ENCODE measurements at regions not wholly inside any gene's neighbourhood (a gene's known extent, or its start where the extent isn't known, plus 50 kb on each side); places are given as distances from the start of the nearest gene placed in this dataset.

DNA sequence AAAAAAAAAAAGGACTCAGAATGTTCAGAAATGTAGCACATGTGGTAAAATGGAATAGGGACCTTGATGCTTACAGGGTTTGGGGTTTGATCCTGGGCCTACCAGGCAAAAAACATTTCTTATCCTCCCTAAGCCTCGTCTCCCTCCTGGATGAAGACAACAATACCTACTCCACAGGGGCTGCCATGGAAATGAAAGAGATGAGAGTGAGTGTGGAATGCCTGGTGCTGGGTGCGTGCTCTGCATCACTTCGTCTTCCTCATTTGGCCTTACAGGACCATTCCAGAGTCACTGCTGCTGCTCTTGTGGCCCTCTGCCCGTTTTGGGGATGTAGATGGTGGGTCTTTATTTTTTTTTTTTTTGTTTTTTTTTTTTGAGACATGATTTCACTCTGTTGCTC lies 692.9 kb upstream of the EEF2KMT start:
- H4K20me1 ChIP-seq (ENCODE audit: insufficient read depth, low read length): no peaks in the 10 kb centered on the region
- TF ChIP-seq, protein P1, sequence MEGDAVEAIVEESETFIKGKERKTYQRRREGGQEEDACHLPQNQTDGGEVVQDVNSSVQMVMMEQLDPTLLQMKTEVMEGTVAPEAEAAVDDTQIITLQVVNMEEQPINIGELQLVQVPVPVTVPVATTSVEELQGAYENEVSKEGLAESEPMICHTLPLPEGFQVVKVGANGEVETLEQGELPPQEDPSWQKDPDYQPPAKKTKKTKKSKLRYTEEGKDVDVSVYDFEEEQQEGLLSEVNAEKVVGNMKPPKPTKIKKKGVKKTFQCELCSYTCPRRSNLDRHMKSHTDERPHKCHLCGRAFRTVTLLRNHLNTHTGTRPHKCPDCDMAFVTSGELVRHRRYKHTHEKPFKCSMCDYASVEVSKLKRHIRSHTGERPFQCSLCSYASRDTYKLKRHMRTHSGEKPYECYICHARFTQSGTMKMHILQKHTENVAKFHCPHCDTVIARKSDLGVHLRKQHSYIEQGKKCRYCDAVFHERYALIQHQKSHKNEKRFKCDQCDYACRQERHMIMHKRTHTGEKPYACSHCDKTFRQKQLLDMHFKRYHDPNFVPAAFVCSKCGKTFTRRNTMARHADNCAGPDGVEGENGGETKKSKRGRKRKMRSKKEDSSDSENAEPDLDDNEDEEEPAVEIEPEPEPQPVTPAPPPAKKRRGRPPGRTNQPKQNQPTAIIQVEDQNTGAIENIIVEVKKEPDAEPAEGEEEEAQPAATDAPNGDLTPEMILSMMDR (IDR thresholded peaks at IDR 0.05; ENCODE audit: low read depth, low read length): no peak
- no peaks in the 10 kb centered on the region for H3K79me2 ChIP-seq (ENCODE audit: low read length)
- H3K4me1 ChIP-seq (ENCODE audit: low read length): no peaks in the 10 kb centered on the region
- no peaks in the 10 kb centered on the region for H3K27me3 ChIP-seq (ENCODE audit: low read depth, low read length)
- H3K9ac ChIP-seq (ENCODE audit: low read length): no peak overlapping the region
- H3K4me2 ChIP-seq (ENCODE audit: low read length): no peak overlapping the region
- H3K27ac ChIP-seq (ENCODE audit: low read length): no peak overlapping the region
- no peak overlapping the region for H3K4me3 ChIP-seq (ENCODE audit: low read length)
- H3K9me3 ChIP-seq (ENCODE audit: insufficient read depth, low read length): no peaks in the 10 kb centered on the region
- no peaks in the 10 kb centered on the region for H3K36me3 ChIP-seq (replicated peaks; ENCODE audit: low read depth, low read length)
- no peak overlapping the region for H2AFZ ChIP-seq (ENCODE audit: low read depth, low read length)

DNA sequence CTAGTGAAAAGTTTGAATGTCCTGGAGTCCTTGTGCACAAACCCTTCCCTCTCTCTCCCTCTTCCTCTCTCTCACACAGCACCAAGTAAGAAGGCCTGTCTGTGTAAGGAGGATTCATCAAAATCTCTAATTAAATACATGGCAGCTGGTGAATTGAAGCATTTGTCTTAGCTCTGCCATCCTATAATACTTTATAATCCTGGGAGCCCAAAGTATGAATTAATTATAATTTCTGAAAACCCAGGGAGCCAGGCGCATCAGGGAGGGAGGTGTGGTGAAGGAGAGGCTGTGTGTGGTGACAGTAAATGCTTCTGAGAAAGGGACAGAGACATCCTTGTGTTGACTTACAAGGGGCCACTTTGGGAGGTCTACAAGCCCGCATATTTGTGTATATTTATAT lies 691.4 kb upstream of the EEF2KMT start:
- no peaks in the 10 kb centered on the region for H3K9me3 ChIP-seq (ENCODE audit: insufficient read depth, low read length)
- no peaks in the 10 kb centered on the region for H4K20me1 ChIP-seq (ENCODE audit: insufficient read depth, low read length)
- TF ChIP-seq, protein P1 (IDR thresholded peaks at IDR 0.05; ENCODE audit: low read depth, low read length): no peak
- TF ChIP-seq EZH2phosphoT487 (IDR thresholded peaks at IDR 0.05; ENCODE audit: low read depth): no peak
- H3K9ac ChIP-seq (ENCODE audit: low read length): no peak overlapping the region
- no peaks in the 10 kb centered on the region for H3K4me1 ChIP-seq (ENCODE audit: low read length)
- no peak overlapping the region for H2AFZ ChIP-seq (ENCODE audit: low read depth, low read length)
- no peaks in the 10 kb centered on the region for H3K36me3 ChIP-seq (replicated peaks; ENCODE audit: low read depth, low read length)
- H3K79me2 ChIP-seq (ENCODE audit: low read length): no peaks in the 10 kb centered on the region
- no peak overlapping the region for H3K4me3 ChIP-seq (ENCODE audit: low read length)
- no peaks in the 10 kb centered on the region for H3K27me3 ChIP-seq (ENCODE audit: low read depth, low read length)
- no peak overlapping the region for H3K4me2 ChIP-seq (ENCODE audit: low read length)
- no peak overlapping the region for H3K27ac ChIP-seq (ENCODE audit: low read length)

GRCh38 chr16:5781436-5781835 lies 683.8 kb upstream of the EEF2KMT start:
- H3K4me2 ChIP-seq (ENCODE audit: low read length): no peak overlapping the region
- H3K9me3 ChIP-seq (ENCODE audit: insufficient read depth, low read length): no peaks in the 10 kb centered on the region
- H3K27ac ChIP-seq (ENCODE audit: low read length): no peak overlapping the region
- H3K27me3 ChIP-seq (ENCODE audit: low read depth, low read length): no peaks in the 10 kb centered on the region
- H4K20me1 ChIP-seq (ENCODE audit: insufficient read depth, low read length): no peaks in the 10 kb centered on the region
- H3K36me3 ChIP-seq (replicated peaks; ENCODE audit: low read depth, low read length): no peaks in the 10 kb centered on the region
- H3K4me3 ChIP-seq (ENCODE audit: low read length): no peak overlapping the region
- H3K79me2 ChIP-seq (ENCODE audit: low read length): no peaks in the 10 kb centered on the region
- H3K9ac ChIP-seq (ENCODE audit: low read length): no peak overlapping the region
- TF ChIP-seq, protein P1 (IDR thresholded peaks at IDR 0.05; ENCODE audit: low read depth, low read length): no peak
- TF ChIP-seq EZH2phosphoT487 (IDR thresholded peaks at IDR 0.05; ENCODE audit: low read depth): no peak
- H2AFZ ChIP-seq (ENCODE audit: low read depth, low read length): no peak overlapping the region
- no peaks in the 10 kb centered on the region for H3K4me1 ChIP-seq (ENCODE audit: low read length)

DNA sequence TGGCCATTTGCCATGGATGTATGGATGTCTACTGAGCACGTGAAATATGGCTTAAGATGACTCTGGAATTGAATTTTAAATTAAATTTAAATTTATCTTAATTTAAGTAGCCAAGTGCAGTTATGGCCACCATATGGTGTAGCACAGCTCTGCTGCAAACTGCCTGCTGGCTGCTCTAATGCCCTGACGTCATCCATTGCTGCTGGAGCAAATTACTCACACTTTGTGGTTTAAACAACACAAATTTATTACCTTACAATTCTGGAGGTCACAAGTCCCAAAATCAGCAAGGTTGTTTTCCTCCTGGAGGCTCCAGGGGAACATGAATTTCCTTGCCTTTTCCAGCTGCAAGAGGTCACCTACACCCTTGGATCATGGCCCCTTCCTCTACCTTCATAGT lies 679.3 kb upstream of the EEF2KMT start:
- Histone ChIP-seq H3K27ac (ENCODE audit: low read length) (no peak overlapping the region), H3K9me3 (ENCODE audit: insufficient read depth, low read length) (no peaks in the 10 kb centered on the region), H2AFZ (ENCODE audit: low read depth, low read length) (no peak overlapping the region), H3K4me2 (ENCODE audit: low read length) (no peak overlapping the region), H4K20me1 (ENCODE audit: insufficient read depth, low read length) (no peaks in the 10 kb centered on the region), H3K79me2 (ENCODE audit: low read length) (no peaks in the 10 kb centered on the region), H3K36me3 (replicated peaks; ENCODE audit: low read depth, low read length) (no peaks in the 10 kb centered on the region), H3K4me3 (ENCODE audit: low read length) (no peak overlapping the region), H3K9ac (ENCODE audit: low read length) (no peak overlapping the region), H3K4me1 (ENCODE audit: low read length) (no peaks in the 10 kb centered on the region), H3K27me3 (ENCODE audit: low read depth, low read length) (no peaks in the 10 kb centered on the region)
- TF ChIP-seq EZH2phosphoT487 (IDR thresholded peaks at IDR 0.05; ENCODE audit: low read depth): no peak
- TF ChIP-seq, protein P1 (IDR thresholded peaks at IDR 0.05; ENCODE audit: low read depth, low read length): no peak
